ENCODE measurements at regions not wholly inside any gene's neighbourhood (a gene's known extent, or its start where the extent isn't known, plus 50 kb on each side); places are given as distances from the start of the nearest gene placed in this dataset.

GRCh38 chr7:68492359-68492690, 1106.0 kb upstream of the AUTS2 start:
- TF ChIP-seq KLF16 (tag by site-specific recombination; IDR thresholded peaks at IDR 0.05) (no peak), KLF10 (tag by site-specific recombination; IDR thresholded peaks at IDR 0.05) (no peak), BCL6B (tag by site-specific recombination; IDR thresholded peaks at IDR 0.05) (no peak), ZEB2 (tag by site-specific recombination; IDR thresholded peaks at IDR 0.05) (no peak), PRDM4 (tag by site-specific recombination; IDR thresholded peaks at IDR 0.05) (no peak), ZNF302 (tag by site-specific recombination; IDR thresholded peaks at IDR 0.05; ENCODE audit: low read depth) (no peak), ZNF391 (tag by site-specific recombination; IDR thresholded peaks at IDR 0.05; ENCODE audit: borderline replicate concordance, low read depth) (no peak), ZNF18 (tag by site-specific recombination; IDR thresholded peaks at IDR 0.05) (no peak), ZNF571 (tag by site-specific recombination; IDR thresholded peaks at IDR 0.05) (no peak), ZFP69B (tag by site-specific recombination; IDR thresholded peaks at IDR 0.05) (no peak)
- no peaks in the 10 kb centered on the region for H3K9me3 ChIP-seq (ENCODE audit: control insufficient read depth, insufficient read depth, low read depth, low read length)
- H3K4me3 ChIP-seq (ENCODE audit: low read depth, low read length) = no peak overlapping the region
- no peaks in the 10 kb centered on the region for H3K4me1 ChIP-seq (ENCODE audit: control insufficient read depth, insufficient read depth, low read length)
- H3K36me3 ChIP-seq (ENCODE audit: control insufficient read depth in 2 of 2, insufficient read depth in 1 of 2, low read length in 2 of 2) = no peaks in the 10 kb centered on the region
- H3K27ac ChIP-seq (ENCODE audit: extremely low read depth, low read depth, low read length) = no peak overlapping the region
- POLR2A ChIA-PET = no interaction called here
- CTCF ChIA-PET = no interaction called here

- no peak for TF ChIP-seq ZNF280D (tag by site-specific recombination; IDR thresholded peaks at IDR 0.05)
- TF ChIP-seq PATZ1 (tag by site-specific recombination; IDR thresholded peaks at IDR 0.05) = no peak
- TF ChIP-seq ZNF24 (tag by site-specific recombination; IDR thresholded peaks at IDR 0.05) = no peak
- TF ChIP-seq FEZF1 (tag by site-specific recombination; IDR thresholded peaks at IDR 0.05) = no peak
- TF ChIP-seq TRIM28 (IDR thresholded peaks at IDR 0.05; ENCODE audit: borderline replicate concordance, low read length) = no peak
- TF ChIP-seq IKZF3 (tag by site-specific recombination; IDR thresholded peaks at IDR 0.05) = no peak
- TF ChIP-seq ZNF157 (tag by site-specific recombination; IDR thresholded peaks at IDR 0.05) = no peak
- no peak for TF ChIP-seq ZFP3 (tag by site-specific recombination; IDR thresholded peaks at IDR 0.05; ENCODE audit: low read depth)
- H3K36me3 ChIP-seq (ENCODE audit: control insufficient read depth in 2 of 2, insufficient read depth in 1 of 2, low read length in 2 of 2) = no peaks in the 10 kb centered on the region
Observed at GRCh38 chr7:68503400-68503799, 1094.9 kb upstream of the AUTS2 start.

More at GRCh38 chr7:68503400-68503799, 1094.9 kb upstream of the AUTS2 start:
- POLR2A ChIA-PET = no interaction called here
- Histone ChIP-seq H3K27ac (ENCODE audit: extremely low read depth, low read depth, low read length) (no peak overlapping the region), H3K4me3 (ENCODE audit: low read depth, low read length) (no peak overlapping the region), H3K9me3 (ENCODE audit: control insufficient read depth, insufficient read depth, low read depth, low read length) (no peaks in the 10 kb centered on the region), H3K4me1 (ENCODE audit: control insufficient read depth, insufficient read depth, low read length) (no peaks in the 10 kb centered on the region)
- CTCF ChIA-PET = no interaction called here

Data from HEK293 (cell line).